Right lobe of liver (tissue), 4 donors: ENCODE measurements at regions not wholly inside any gene's neighbourhood (a gene's known extent, or its start where the extent isn't known, plus 50 kb on each side); places are given as distances from the start of the nearest gene placed in this dataset.

Experiments
- CTCF ChIP-seq, 4 donors: fragments of 200-600 bp in 3 of 4; fragments of 450-650 bp in 1 of 4; IDR thresholded peaks; one replicate each; pipeline versions ENCODE4 v1.5.1 to v1.8.0; 2016 to 2022; ENCODE audit warnings: antibody characterized with exemption in 4 of 4, mild to moderate bottlenecking in 2 of 4
- POLR2A ChIP-seq: fragments of 450-650 bp; IDR thresholded peaks from one replicate; pipeline ENCODE4 v1.6.1; 2017; ENCODE audit warnings: antibody characterized with exemption, mild to moderate bottlenecking
- donor health status: DM: no; HTN: no; CAD: no.
- donor health status: DM: no; HTN: no; CAD: no.
- donor health status: DM: no; HTN: yes; CAD: no.

DNA sequence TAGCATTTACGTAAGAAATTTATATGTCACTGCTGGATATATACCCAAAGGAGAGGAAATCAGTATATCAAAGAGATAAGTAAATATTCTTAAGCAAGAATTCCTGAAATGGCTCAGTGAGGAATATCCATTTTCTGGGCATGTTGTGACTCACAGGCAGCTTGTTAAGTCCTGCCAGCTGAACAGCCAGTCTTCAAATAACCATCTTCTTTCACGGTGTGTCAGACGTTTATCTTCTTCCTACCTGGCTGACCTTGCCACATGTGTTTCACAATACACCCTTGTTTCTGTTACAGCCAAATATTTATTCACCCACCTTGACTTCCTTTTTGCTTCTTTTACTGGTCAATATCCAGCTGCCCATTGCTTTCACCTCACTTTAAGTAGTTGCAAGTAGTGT, 648.1 kb downstream of the ANKRD7 start:
- TF ChIP-seq CTCF (IDR thresholded peaks at IDR 0.05) (no peak), POLR2A (no peak)
